Adrenal gland (tissue), 9 donors: ENCODE measurements at regions not wholly inside any gene's neighbourhood (a gene's known extent, or its start where the extent isn't known, plus 50 kb on each side); places are given as distances from the start of the nearest gene placed in this dataset.

Source experiments
- DNase-seq, 7 donors: peaks; one replicate each; pipeline ENCODE4 v3.0.0-alpha.2; 2019 to 2020
- H3K27ac ChIP-seq, 5 donors: fragments of 200-600 bp; sonication (generic) in 4 of 5; 1 replicate in 3 of 5; 2 replicates in 2 of 5; pipeline versions ENCODE4 v1.5.1 to v1.8.0; 2016 to 2020; ENCODE audit warnings: mild to moderate bottlenecking in 1 of 5
- H3K27me3 ChIP-seq: fragments of 200-600 bp; 2 replicates; pipeline ENCODE4 v1.8.0; 2021
- H3K36me3 ChIP-seq, 2 donors: fragments of 200-600 bp; replicated peaks in 1 of 2; 1 replicate in 1 of 2; 2 replicates in 1 of 2; pipeline versions ENCODE4 v1.5.1 to v1.8.0; 2018 to 2022
- H3K4me1 ChIP-seq, 2 donors: fragments of 200-600 bp; replicated peaks in 1 of 2; 1 replicate in 1 of 2; 2 replicates in 1 of 2; pipeline versions ENCODE4 v1.5.1 to v1.8.0; 2018 to 2021
- H3K4me3 ChIP-seq, 4 donors: fragments of 200-600 bp; sonication (generic) in 3 of 4; one replicate each; pipeline ENCODE4 v1.5.1; 2016 to 2018
- H3K9me3 ChIP-seq, 3 donors: fragments of 200-600 bp; sonication (generic) in 1 of 3; replicated peaks in 1 of 3; 1 replicate in 2 of 3; 2 replicates in 1 of 3; pipeline versions ENCODE4 v1.5.1 to v1.8.0; 2016 to 2021
- POLR2A ChIP-seq, 2 donors: fragments of 450-650 bp; IDR thresholded peaks; one replicate each; pipeline ENCODE4 v1.6.1; 2017; ENCODE audit warnings: antibody characterized with exemption in 2 of 2, mild to moderate bottlenecking in 2 of 2, moderate library complexity in 1 of 2
- WGBS, 4 donors: extraction: QIAGEN DNeasy Blood & Tissue Kit in 2 of 4; methylation state at CpG; one replicate each; pipeline versions ENCODE4 v1.1.5 to v1.1.7; 2013 to 2017; 5-methylcytosine and 5-hydroxymethylcytosine counted together
- intact Hi-C, 2 donors: fragments of 100-400 bp; cut with DNase I; formaldehyde crosslinking; loops; one replicate each; pipeline versions ENCODE4 v1.14.1 to v1.15.0; 2022 to 2023
- TF ChIP-seq, protein P1 (sequence below), 6 experiments: fragments of 450-650 bp in 4 of 6; fragments of 200-600 bp in 2 of 6; sonication (generic) in 1 of 6; IDR thresholded peaks; 1 replicate in 5 of 6; 2 replicates in 1 of 6; pipeline versions ENCODE4 v1.5.1 to v1.8.0; 2016 to 2021; ENCODE audit warnings: antibody characterized with exemption in 6 of 6, mild to moderate bottlenecking in 2 of 6, moderate library complexity in 1 of 6
- donor health status: healthy with polysubstance abuse.
- donor health status: Bipolar disorder and iron deficiency.
- donor health status: DM: yes; HTN: yes; CAD: no.
- donor health status: DM: no; HTN: no; CAD: no.
- donor health status: DM: no; HTN: no; CAD: no.

DNA sequence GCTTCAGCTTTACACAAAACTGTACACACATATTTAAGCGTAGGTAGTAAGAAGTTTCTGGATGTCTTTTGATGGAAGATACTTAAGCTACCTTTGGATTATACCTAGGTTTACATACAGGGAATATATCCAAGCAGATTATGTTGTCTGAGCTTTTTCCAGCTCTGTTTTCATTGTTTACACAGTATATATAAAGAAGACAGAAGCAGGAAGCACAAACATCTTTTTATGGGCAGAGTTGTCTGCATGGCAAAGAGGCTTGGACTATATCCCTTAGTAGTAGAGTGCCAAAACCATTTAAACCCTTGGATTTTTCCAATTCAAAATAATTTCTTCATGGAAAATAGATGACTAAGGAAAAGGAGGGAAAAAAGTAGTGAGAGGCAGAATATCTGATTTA is 329.4 kb upstream of the AGA start:
- H3K27ac ChIP-seq, result no peak overlapping the region
- no peak for TF ChIP-seq POLR2A (IDR thresholded peaks at IDR 0.05)
- TF ChIP-seq, protein P1, sequence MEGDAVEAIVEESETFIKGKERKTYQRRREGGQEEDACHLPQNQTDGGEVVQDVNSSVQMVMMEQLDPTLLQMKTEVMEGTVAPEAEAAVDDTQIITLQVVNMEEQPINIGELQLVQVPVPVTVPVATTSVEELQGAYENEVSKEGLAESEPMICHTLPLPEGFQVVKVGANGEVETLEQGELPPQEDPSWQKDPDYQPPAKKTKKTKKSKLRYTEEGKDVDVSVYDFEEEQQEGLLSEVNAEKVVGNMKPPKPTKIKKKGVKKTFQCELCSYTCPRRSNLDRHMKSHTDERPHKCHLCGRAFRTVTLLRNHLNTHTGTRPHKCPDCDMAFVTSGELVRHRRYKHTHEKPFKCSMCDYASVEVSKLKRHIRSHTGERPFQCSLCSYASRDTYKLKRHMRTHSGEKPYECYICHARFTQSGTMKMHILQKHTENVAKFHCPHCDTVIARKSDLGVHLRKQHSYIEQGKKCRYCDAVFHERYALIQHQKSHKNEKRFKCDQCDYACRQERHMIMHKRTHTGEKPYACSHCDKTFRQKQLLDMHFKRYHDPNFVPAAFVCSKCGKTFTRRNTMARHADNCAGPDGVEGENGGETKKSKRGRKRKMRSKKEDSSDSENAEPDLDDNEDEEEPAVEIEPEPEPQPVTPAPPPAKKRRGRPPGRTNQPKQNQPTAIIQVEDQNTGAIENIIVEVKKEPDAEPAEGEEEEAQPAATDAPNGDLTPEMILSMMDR (IDR thresholded peaks at IDR 0.05), result no peak
- no peak overlapping the region for H3K4me3 ChIP-seq
- 84 to 91% (median 85%) methylated on average over 1 of the region's 1 CpG for WGBS, 4 donors
- no peaks in the 10 kb centered on the region for H3K27me3 ChIP-seq
- H3K9me3 ChIP-seq, result no peaks in the 10 kb centered on the region
- intact Hi-C loops, result no loop called here
- no peaks in the 10 kb centered on the region for H3K4me1 ChIP-seq
- no peak for DNase-seq
- no peaks in the 10 kb centered on the region for H3K36me3 ChIP-seq

DNA sequence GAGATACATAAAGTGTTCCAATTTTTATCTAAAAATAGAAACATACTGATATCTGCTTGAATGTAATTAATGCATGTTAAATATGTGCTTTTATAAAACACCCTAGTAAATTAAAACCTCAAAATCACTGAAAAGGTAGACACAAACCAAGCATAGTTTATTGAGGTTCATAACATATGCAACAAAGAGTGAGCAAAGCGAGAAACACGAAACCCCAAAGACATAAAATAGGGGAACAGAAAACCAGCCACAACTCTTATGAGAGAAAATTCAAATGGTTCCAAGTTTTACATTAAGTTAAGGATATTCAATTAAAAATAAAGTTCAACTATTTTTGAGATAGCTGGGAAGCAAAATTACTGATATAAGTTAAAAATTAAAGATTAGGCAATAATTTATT is 336.4 kb upstream of the AGA start:
- no peak for DNase-seq
- intact Hi-C loops, result no loop called here
- Histone ChIP-seq H3K36me3 (no peaks in the 10 kb centered on the region), H3K27me3 (no peaks in the 10 kb centered on the region), H3K4me3 (no peak overlapping the region), H3K4me1 (no peaks in the 10 kb centered on the region), H3K27ac (no peak overlapping the region), H3K9me3 (peaks cover 0 to 7% (median 0%) of the 10 kb centered on the region in 3 donors)
- 82 to 92% (median 89%) methylated on average over 2 of the region's 2 CpGs for WGBS, 4 donors
- no peak for TF ChIP-seq POLR2A (IDR thresholded peaks at IDR 0.05)
- TF ChIP-seq, protein P1 (IDR thresholded peaks at IDR 0.05), result no peak

DNA sequence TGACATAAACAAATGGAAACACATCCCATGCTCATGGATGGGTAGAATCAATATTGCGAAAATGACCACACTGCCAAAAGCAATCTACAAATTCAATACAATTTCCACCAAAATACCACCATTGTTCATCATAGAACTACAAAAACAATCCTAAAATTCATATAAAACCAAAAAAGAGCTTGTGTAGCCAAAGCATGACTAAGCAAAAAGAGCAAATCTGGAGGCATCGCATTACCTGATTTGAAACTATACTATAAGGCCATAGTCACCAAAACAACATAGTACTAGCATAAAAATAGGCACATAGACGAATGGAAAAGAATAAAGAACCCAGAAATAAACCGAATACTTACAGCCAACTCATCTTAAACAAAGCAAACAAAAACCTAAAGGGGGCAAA is 342.8 kb upstream of the AGA start:
- no peak overlapping the region for H3K4me3 ChIP-seq
- 55 to 66% (median 64%) methylated on average over 4 of the region's 4 CpGs for WGBS, 4 donors
- intact Hi-C loops, result no loop called here
- H3K4me1 ChIP-seq, result no peaks in the 10 kb centered on the region
- H3K27ac ChIP-seq, result no peak overlapping the region
- H3K36me3 ChIP-seq, result no peaks in the 10 kb centered on the region
- TF ChIP-seq, protein P1 (IDR thresholded peaks at IDR 0.05), result no peak
- TF ChIP-seq POLR2A (IDR thresholded peaks at IDR 0.05), result no peak
- no peak for DNase-seq
- no peaks in the 10 kb centered on the region for H3K27me3 ChIP-seq
- no peaks in the 10 kb centered on the region for H3K9me3 ChIP-seq

DNA sequence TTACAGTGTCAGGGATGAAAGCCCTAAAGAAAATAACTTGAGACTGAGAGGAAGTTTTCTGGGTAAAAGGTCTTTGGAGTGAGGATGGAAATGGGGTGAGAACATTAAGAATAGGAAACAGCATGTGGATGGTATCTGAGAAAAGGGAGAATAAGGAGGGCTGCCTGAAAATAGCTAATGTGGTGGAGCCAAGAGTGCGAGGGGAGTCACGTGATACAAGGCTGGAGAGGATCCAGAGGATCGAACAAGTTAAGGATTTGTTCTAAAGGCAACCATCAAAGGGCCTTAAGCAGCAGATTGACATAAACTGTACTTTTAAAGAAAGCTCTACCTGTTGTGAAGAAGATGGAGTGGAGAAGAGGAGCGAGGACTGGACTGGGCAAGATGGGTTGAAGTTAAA is 347.4 kb upstream of the AGA start:
- intact Hi-C loops, result no loop called here
- no peak overlapping the region for H3K27ac ChIP-seq
- 75 to 86% (median 82%) methylated on average over 4 of the region's 4 CpGs for WGBS, 4 donors
- no peak for DNase-seq
- no peak for TF ChIP-seq POLR2A (IDR thresholded peaks at IDR 0.05)
- TF ChIP-seq, protein P1 (IDR thresholded peaks at IDR 0.05), result no peak
- H3K4me3 ChIP-seq, result no peak overlapping the region
- H3K9me3 ChIP-seq, result no peaks in the 10 kb centered on the region
- no peaks in the 10 kb centered on the region for H3K36me3 ChIP-seq
- no peaks in the 10 kb centered on the region for H3K27me3 ChIP-seq
- no peaks in the 10 kb centered on the region for H3K4me1 ChIP-seq
